ENCODE measurements at regions not wholly inside any gene's neighbourhood (a gene's known extent, or its start where the extent isn't known, plus 50 kb on each side); places are given as distances from the start of the nearest gene placed in this dataset.

- TF ChIP-seq CTCF (IDR thresholded peaks at IDR 0.05) (no peak), POLR2A (IDR thresholded peaks at IDR 0.05) (no peak)
Measured at GRCh38 chr10:4688168-4688567, 137.8 kb upstream of the AKR1E2 start.

Measured in sigmoid colon (tissue), 3 donors.